WERI-Rb-1 (cell line): ENCODE measurements at regions not wholly inside any gene's neighbourhood (a gene's known extent, or its start where the extent isn't known, plus 50 kb on each side); places are given as distances from the start of the nearest gene placed in this dataset.
A peak's percentile ranks its signal among the peaks of the same experiment; 100 is the strongest.

Source experiments
- DNase-seq: peaks from one replicate; pipeline ENCODE4 v3.0.0-alpha.2; 2020
- H3K27ac ChIP-seq: fragments of 250-450 bp; sonication (Bioruptor Pico); 2 replicates; pipeline ENCODE4 v1.5.1; 2020; ENCODE audit warnings: mild to moderate bottlenecking, moderate library complexity
- H3K27me3 ChIP-seq: fragments of 250-450 bp; sonication (Bioruptor Pico); 2 replicates; pipeline ENCODE4 v1.5.1; 2021; ENCODE audit warnings: mild to moderate bottlenecking, low read depth, moderate library complexity; ENCODE audit not compliant: insufficient read depth, severe bottlenecking
- H3K36me3 ChIP-seq: fragments of 250-450 bp; sonication (Bioruptor Pico); 2 replicates; pipeline ENCODE4 v1.5.1; 2020; ENCODE audit warnings: mild to moderate bottlenecking, moderate library complexity
- H3K4me3 ChIP-seq: 2 replicates; pipeline ENCODE4 v1.5.1; 2011; ENCODE audit warnings: low read depth, mild to moderate bottlenecking, control low read depth, low read length
- H3K9me3 ChIP-seq: fragments of 250-450 bp; sonication (Bioruptor Pico); 2 replicates; pipeline ENCODE4 v1.5.1; 2021; ENCODE audit warnings: mild to moderate bottlenecking, moderate library complexity; ENCODE audit not compliant: severe bottlenecking
- CTCF ChIP-seq: IDR thresholded peaks from 2 replicates; pipeline ENCODE4 v1.5.1; 2011; ENCODE audit warnings: low read depth, mild to moderate bottlenecking, control low read depth, inconsistent platforms, low read length

GRCh38 chr6:95917034-95917433 is 98.7 kb upstream of the FUT9 start:
- Histone ChIP-seq H3K27me3 (no peaks in the 10 kb centered on the region), H3K9me3 (no peaks in the 10 kb centered on the region), H3K4me3 (no peak overlapping the region), H3K36me3 (no peaks in the 10 kb centered on the region), H3K27ac (no peak overlapping the region)
- no peak for DNase-seq
- no peak for TF ChIP-seq CTCF

GRCh38 chr6:95923518-95923917 is 92.3 kb upstream of the FUT9 start:
- peak; percentile 24 for DNase-seq
- peak; percentile 63 for TF ChIP-seq CTCF
- Histone ChIP-seq H3K27ac (no peak overlapping the region), H3K9me3 (no peaks in the 10 kb centered on the region), H3K4me3 (no peak overlapping the region), H3K36me3 (no peaks in the 10 kb centered on the region), H3K27me3 (no peaks in the 10 kb centered on the region)

GRCh38 chr6:95935736-95936135 is 80.0 kb upstream of the FUT9 start:
- Histone ChIP-seq H3K27me3 (no peaks in the 10 kb centered on the region), H3K9me3 (no peaks in the 10 kb centered on the region), H3K27ac (no peak overlapping the region), H3K36me3 (no peaks in the 10 kb centered on the region), H3K4me3 (no peak overlapping the region)
- TF ChIP-seq CTCF: no peak
- no peak for DNase-seq

GRCh38 chr6:95946906-95947305 is 68.9 kb upstream of the FUT9 start:
- H3K4me3 ChIP-seq: no peak overlapping the region
- no peak for TF ChIP-seq CTCF
- H3K36me3 ChIP-seq: no peaks in the 10 kb centered on the region
- no peak overlapping the region for H3K27ac ChIP-seq
- H3K9me3 ChIP-seq: no peaks in the 10 kb centered on the region
- no peaks in the 10 kb centered on the region for H3K27me3 ChIP-seq
- no peak for DNase-seq

- Histone ChIP-seq H3K27me3 (no peaks in the 10 kb centered on the region), H3K9me3 (no peaks in the 10 kb centered on the region), H3K36me3 (no peaks in the 10 kb centered on the region), H3K4me3 (no peak overlapping the region), H3K27ac (no peak overlapping the region)
- TF ChIP-seq CTCF: no peak
- no peak for DNase-seq
These were observed 67.5 kb upstream of the FUT9 start for GRCh38 chr6:95948324-95948723.

GRCh38 chr6:95949985-95950384 is 65.8 kb upstream of the FUT9 start:
- no peak for DNase-seq
- no peak overlapping the region for H3K27ac ChIP-seq
- no peaks in the 10 kb centered on the region for H3K27me3 ChIP-seq
- H3K36me3 ChIP-seq: no peaks in the 10 kb centered on the region
- H3K4me3 ChIP-seq: no peak overlapping the region
- no peak for TF ChIP-seq CTCF
- no peaks in the 10 kb centered on the region for H3K9me3 ChIP-seq
